HG02973 (cell line): ENCODE measurements at regions not wholly inside any gene's neighbourhood (a gene's known extent, or its start where the extent isn't known, plus 50 kb on each side); places are given as distances from the start of the nearest gene placed in this dataset.

Experiments used
- ATAC-seq: cut with Tn5 transposase; IDR thresholded peaks from one replicate; pipeline ENCODE4 v1.9.1; 2021; ENCODE audit warnings: moderate library complexity; ENCODE audit not compliant: unreplicated experiment

GRCh38 chr7:18445483-18445882 lies 50.1 kb upstream of the HDAC9 start:
- no peak for ATAC-seq
